ENCODE measurements at regions not wholly inside any gene's neighbourhood (a gene's known extent, or its start where the extent isn't known, plus 50 kb on each side); places are given as distances from the start of the nearest gene placed in this dataset.

DNA sequence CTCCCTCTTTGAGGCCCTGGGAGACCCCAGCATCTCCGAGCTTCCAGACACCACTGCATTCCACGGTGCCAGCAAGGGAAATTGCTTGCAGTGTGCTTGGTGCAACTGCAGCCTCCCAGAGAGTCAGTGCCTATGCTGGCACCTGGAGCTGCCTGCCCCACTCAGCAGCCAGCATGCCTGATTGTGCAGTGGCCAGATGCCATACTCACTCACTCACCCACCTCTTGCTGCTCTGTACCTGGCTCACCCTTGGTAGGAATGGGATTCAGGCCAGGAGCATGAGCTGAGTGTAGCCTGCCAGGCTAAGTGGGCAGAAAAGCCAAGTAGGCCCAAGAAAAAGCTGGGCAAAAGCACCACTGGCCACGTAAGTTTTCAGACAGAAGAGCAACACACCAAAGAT is 651.4 kb downstream of the GABRG1 start:
- dilution Hi-C loops (cut with HindIII; ENCODE audit: low sequenced_read_pairs, unreplicated experiment), result no loop called here

More for the DNA sequence above, 651.4 kb downstream of the GABRG1 start:
- Histone ChIP-seq H3K4ac (ENCODE audit: low read depth, low read length) (no peak overlapping the region), H3K14ac (replicated peaks; ENCODE audit: low read depth, low read length) (no peak overlapping the region), H2BK120ac (ENCODE audit: low read depth, low read length) (no peak overlapping the region), H3K9me3 (ENCODE audit: control insufficient read depth, insufficient read depth, low read length) (peaks cover 22% of the 10 kb centered on the region), H3K18ac (ENCODE audit: low read depth, low read length) (no peak overlapping the region), H3K9me1 (ENCODE audit: insufficient read depth, low read length) (no peaks in the 10 kb centered on the region), H3K79me1 (ENCODE audit: low read depth in 1 of 2, low read length in 2 of 2) (no peaks in the 10 kb centered on the region), H3K4me2 (ENCODE audit: low read depth, low read length) (no peak overlapping the region), H2AK5ac (ENCODE audit: low read depth, low read length) (no peak overlapping the region), H3K56ac (ENCODE audit: extremely low read depth, insufficient read depth, low read length) (no peak overlapping the region), H2AFZ (replicated peaks; ENCODE audit: low read length, poor library complexity) (no peak overlapping the region), H3K36me3 (ENCODE audit: control insufficient read depth, insufficient read depth, low read length) (no peaks in the 10 kb centered on the region), H4K20me1 (ENCODE audit: insufficient read depth, low read length) (no peaks in the 10 kb centered on the region), H4K5ac (ENCODE audit: low read depth, low read length) (no peak overlapping the region), H3K23ac (ENCODE audit: low read depth, low read length) (no peak overlapping the region), H2AK9ac (replicated peaks; ENCODE audit: low read depth, low read length, poor library complexity) (no peak overlapping the region), H3K4me1 (ENCODE audit: control insufficient read depth, insufficient read depth, low read length) (no peaks in the 10 kb centered on the region), H3K27me3 (ENCODE audit: control insufficient read depth, insufficient read depth, low read length) (no peaks in the 10 kb centered on the region), H2BK20ac (ENCODE audit: low read depth, low read length) (no peak overlapping the region), H3K27ac (ENCODE audit: insufficient read depth, low read length) (no peak overlapping the region), H4K8ac (ENCODE audit: low read depth in 2 of 2, low read length in 2 of 2) (no peak overlapping the region), H3K4me3 (ENCODE audit: insufficient read depth, low read depth, low read length) (no peak overlapping the region), H4K91ac (ENCODE audit: insufficient read depth, low read depth, low read length) (no peak overlapping the region), H2BK15ac (ENCODE audit: low read depth, low read length) (no peak overlapping the region), H2BK5ac (ENCODE audit: low read depth, low read length, poor library complexity, severe bottlenecking) (no peak overlapping the region), H3K9ac (ENCODE audit: low read depth, low read length) (no peak overlapping the region)
- WGBS, 2 experiments (ENCODE audit: extremely low coverage in 2 of 2, insufficient read length in 1 of 2), result 17% methylated on average over 1 of the region's 3 CpGs; no CpG with 5 or more reads in 1 of the 2 experiments
- POLR2A ChIA-PET (ENCODE audit: unreplicated experiment), result no interaction called here
- TF ChIP-seq, protein P1, sequence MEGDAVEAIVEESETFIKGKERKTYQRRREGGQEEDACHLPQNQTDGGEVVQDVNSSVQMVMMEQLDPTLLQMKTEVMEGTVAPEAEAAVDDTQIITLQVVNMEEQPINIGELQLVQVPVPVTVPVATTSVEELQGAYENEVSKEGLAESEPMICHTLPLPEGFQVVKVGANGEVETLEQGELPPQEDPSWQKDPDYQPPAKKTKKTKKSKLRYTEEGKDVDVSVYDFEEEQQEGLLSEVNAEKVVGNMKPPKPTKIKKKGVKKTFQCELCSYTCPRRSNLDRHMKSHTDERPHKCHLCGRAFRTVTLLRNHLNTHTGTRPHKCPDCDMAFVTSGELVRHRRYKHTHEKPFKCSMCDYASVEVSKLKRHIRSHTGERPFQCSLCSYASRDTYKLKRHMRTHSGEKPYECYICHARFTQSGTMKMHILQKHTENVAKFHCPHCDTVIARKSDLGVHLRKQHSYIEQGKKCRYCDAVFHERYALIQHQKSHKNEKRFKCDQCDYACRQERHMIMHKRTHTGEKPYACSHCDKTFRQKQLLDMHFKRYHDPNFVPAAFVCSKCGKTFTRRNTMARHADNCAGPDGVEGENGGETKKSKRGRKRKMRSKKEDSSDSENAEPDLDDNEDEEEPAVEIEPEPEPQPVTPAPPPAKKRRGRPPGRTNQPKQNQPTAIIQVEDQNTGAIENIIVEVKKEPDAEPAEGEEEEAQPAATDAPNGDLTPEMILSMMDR (conservative IDR thresholded peaks at IDR 0.05; ENCODE audit: low read depth, low read length), result no peak
- TF ChIP-seq FOS (IDR thresholded peaks at IDR 0.05; ENCODE audit: low read depth, low read length) (no peak), POLR2A (IDR thresholded peaks at IDR 0.05; ENCODE audit: low read depth, low read length) (no peak), SMC3 (IDR thresholded peaks at IDR 0.05; ENCODE audit: low read depth, low read length) (no peak), NFE2L2 (IDR thresholded peaks at IDR 0.05; ENCODE audit: low read depth, low read length) (no peak), RFX5 (IDR thresholded peaks at IDR 0.05; ENCODE audit: low read depth, low read length) (no peak), RCOR1 (IDR thresholded peaks at IDR 0.05; ENCODE audit: insufficient replicate concordance, low read length) (no peak), CEBPB (IDR thresholded peaks at IDR 0.05; ENCODE audit: low read depth, low read length) (no peak), BHLHE40 (IDR thresholded peaks at IDR 0.05; ENCODE audit: low read depth, low read length) (no peak), CHD1 (IDR thresholded peaks at IDR 0.05; ENCODE audit: low read depth, low read length) (no peak), MAFK (IDR thresholded peaks at IDR 0.05; ENCODE audit: low read depth, low read length) (no peak), MAZ (IDR thresholded peaks at IDR 0.05; ENCODE audit: borderline replicate concordance, low read depth, low read length) (no peak), RAD21 (IDR thresholded peaks at IDR 0.05; ENCODE audit: low read length) (no peak), MXI1 (IDR thresholded peaks at IDR 0.05; ENCODE audit: borderline replicate concordance, low read depth, low read length) (no peak)
- TF ChIP-seq, protein P2, sequence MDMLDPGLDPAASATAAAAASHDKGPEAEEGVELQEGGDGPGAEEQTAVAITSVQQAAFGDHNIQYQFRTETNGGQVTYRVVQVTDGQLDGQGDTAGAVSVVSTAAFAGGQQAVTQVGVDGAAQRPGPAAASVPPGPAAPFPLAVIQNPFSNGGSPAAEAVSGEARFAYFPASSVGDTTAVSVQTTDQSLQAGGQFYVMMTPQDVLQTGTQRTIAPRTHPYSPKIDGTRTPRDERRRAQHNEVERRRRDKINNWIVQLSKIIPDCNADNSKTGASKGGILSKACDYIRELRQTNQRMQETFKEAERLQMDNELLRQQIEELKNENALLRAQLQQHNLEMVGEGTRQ (IDR thresholded peaks at IDR 0.05; ENCODE audit: low read depth, low read length), result no peak
- TF ChIP-seq, protein P3, sequence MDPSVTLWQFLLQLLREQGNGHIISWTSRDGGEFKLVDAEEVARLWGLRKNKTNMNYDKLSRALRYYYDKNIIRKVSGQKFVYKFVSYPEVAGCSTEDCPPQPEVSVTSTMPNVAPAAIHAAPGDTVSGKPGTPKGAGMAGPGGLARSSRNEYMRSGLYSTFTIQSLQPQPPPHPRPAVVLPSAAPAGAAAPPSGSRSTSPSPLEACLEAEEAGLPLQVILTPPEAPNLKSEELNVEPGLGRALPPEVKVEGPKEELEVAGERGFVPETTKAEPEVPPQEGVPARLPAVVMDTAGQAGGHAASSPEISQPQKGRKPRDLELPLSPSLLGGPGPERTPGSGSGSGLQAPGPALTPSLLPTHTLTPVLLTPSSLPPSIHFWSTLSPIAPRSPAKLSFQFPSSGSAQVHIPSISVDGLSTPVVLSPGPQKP (IDR thresholded peaks at IDR 0.05; ENCODE audit: borderline replicate concordance, low read depth, low read length), result no peak
- no peak for DNase-seq
- intact Hi-C loops (cut with micrococcal nuclease) (no loop called here), in situ Hi-C loops (cut with MboI; ENCODE audit: low sequenced_read_pairs) (no loop called here)
- CTCF ChIA-PET, result no interaction called here
- BruUV-seq (replicated peaks), result no TSS peak
- no peak for ATAC-seq (ENCODE audit: low read depth)

Data from IMR-90 (cell line).